A549 (cell line): ENCODE measurements at regions not wholly inside any gene's neighbourhood (a gene's known extent, or its start where the extent isn't known, plus 50 kb on each side); places are given as distances from the start of the nearest gene placed in this dataset.

ENCODE experiments used
- CHD4 ChIP-seq: fragments of 200-600 bp; sonication (generic); IDR thresholded peaks from 2 replicates; pipeline ENCODE4 v1.6.1; 2016; ENCODE audit warnings: antibody characterized with exemption, mild to moderate bottlenecking, borderline replicate concordance
- ESRRA ChIP-seq: fragments of 150-350 bp; IDR thresholded peaks from 2 replicates; pipeline ENCODE4 v1.6.1; 2014; ENCODE audit warnings: mild to moderate bottlenecking, low read length, borderline replicate concordance
- FOSL2 ChIP-seq, 2 experiments: fragments of 450-650 bp in 1 of 2; fragments of >200 bp in 1 of 2; sonication (Bioruptor Twin) in 1 of 2; formaldehyde crosslinking; IDR thresholded peaks; 2 replicates each; pipeline versions ENCODE4 v1.5.0 to v1.6.1; 2016 to 2020; ENCODE audit warnings: mild to moderate bottlenecking in 1 of 2, moderate library complexity in 1 of 2
- MYC ChIP-seq: IDR thresholded peaks from 2 replicates; pipeline ENCODE4 v1.6.1; 2012; ENCODE audit warnings: mild to moderate bottlenecking, inconsistent platforms, low read length, improper control_type of control experiment, borderline replicate concordance
- POLR2A ChIP-seq: IDR thresholded peaks from 2 replicates; pipeline ENCODE4 v1.6.1; 2012; ENCODE audit warnings: mild to moderate bottlenecking, low read length
- TP53 ChIP-seq: fragments of 250-450 bp; sonication (Bioruptor Pico); IDR thresholded peaks from 2 replicates; pipeline ENCODE4 v1.5.0; 2021; ENCODE audit warnings: mild to moderate bottlenecking, moderate library complexity
- ZFP36 ChIP-seq: fragments of 450-650 bp; IDR thresholded peaks from 2 replicates; pipeline ENCODE4 v1.6.1; 2014; ENCODE audit warnings: borderline replicate concordance; ENCODE audit not compliant: partially characterized antibody
- TF ChIP-seq, protein P1 (sequence below): fragments of >200 bp; sonication (Bioruptor Twin); formaldehyde crosslinking; IDR thresholded peaks from 3 replicates; pipeline ENCODE4 v1.5.1; 2016
- TF ChIP-seq, protein P2 (sequence below): IDR thresholded peaks from 2 replicates; pipeline ENCODE4 v1.6.1; 2012

DNA sequence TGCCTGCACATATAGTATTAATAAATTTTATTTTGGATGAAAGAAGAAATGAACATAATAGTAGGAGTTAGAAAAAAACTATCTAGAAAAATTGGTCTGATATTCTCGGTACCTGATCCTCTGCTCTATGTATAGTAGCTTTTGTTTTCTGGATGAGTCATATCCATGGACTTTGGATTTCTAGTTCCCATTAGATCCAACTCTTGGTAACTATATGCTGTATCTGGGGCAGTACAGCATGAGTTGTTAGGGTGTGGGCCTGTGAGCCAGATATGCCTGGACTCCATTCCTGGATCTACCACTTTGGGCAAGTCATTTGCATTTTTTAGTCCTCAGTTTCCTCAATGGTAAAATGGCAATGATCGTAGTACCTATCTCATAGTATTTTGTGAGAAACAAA lies 372.2 kb upstream of the PKN2 start:
- TF ChIP-seq, protein P1, sequence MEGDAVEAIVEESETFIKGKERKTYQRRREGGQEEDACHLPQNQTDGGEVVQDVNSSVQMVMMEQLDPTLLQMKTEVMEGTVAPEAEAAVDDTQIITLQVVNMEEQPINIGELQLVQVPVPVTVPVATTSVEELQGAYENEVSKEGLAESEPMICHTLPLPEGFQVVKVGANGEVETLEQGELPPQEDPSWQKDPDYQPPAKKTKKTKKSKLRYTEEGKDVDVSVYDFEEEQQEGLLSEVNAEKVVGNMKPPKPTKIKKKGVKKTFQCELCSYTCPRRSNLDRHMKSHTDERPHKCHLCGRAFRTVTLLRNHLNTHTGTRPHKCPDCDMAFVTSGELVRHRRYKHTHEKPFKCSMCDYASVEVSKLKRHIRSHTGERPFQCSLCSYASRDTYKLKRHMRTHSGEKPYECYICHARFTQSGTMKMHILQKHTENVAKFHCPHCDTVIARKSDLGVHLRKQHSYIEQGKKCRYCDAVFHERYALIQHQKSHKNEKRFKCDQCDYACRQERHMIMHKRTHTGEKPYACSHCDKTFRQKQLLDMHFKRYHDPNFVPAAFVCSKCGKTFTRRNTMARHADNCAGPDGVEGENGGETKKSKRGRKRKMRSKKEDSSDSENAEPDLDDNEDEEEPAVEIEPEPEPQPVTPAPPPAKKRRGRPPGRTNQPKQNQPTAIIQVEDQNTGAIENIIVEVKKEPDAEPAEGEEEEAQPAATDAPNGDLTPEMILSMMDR, result no peak
- TF ChIP-seq, protein P2, sequence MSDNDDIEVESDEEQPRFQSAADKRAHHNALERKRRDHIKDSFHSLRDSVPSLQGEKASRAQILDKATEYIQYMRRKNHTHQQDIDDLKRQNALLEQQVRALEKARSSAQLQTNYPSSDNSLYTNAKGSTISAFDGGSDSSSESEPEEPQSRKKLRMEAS, result no peak
- TF ChIP-seq POLR2A (no peak), TP53 (CRISPR knock-in tag) (no peak), CHD4 (no peak), ZFP36 (no peak), ESRRA (no peak), FOSL2 (IDR thresholded peaks at IDR 0.05) (no peak), FOSL2 (CRISPR knock-in tag; IDR thresholded peaks at IDR 0.05) (no peak), MYC (no peak)
